HG02798 (cell line): ENCODE measurements at regions not wholly inside any gene's neighbourhood (a gene's known extent, or its start where the extent isn't known, plus 50 kb on each side); places are given as distances from the start of the nearest gene placed in this dataset.
"Not testable (repeated sequence)": the region's sequence is repeated elsewhere in the genome, so short reads cannot be mapped to it uniquely, and the experiment has no call there.

Experiments
- ATAC-seq: cut with Tn5 transposase; IDR thresholded peaks from one replicate; pipeline ENCODE4 v1.9.1; 2021; ENCODE audit warnings: mild to moderate bottlenecking; ENCODE audit not compliant: unreplicated experiment, poor library complexity

- ATAC-seq, result no peak
These were observed 339.0 kb upstream of the SULF2 start for GRCh38 chr20:48124181-48124782.

DNA sequence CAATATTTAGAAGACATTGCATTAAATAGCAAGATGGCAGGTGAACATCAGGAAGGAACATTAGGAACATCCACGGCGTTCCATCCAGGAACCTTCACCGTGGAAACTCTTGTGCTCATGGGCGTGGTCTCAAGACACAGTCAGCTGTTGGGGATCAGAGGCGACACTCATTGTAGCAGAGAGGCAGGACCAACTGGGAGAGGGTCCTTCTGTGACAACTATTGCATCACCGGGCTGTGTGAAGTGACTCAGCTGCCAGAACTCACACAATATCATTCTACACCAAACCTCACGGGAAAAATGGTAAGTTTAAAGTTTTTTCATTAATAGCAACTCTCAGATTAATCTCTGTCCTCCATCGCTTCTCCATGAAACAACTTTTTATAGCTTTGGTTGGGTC is 334.8 kb upstream of the SULF2 start:
- ATAC-seq, result no peak

DNA sequence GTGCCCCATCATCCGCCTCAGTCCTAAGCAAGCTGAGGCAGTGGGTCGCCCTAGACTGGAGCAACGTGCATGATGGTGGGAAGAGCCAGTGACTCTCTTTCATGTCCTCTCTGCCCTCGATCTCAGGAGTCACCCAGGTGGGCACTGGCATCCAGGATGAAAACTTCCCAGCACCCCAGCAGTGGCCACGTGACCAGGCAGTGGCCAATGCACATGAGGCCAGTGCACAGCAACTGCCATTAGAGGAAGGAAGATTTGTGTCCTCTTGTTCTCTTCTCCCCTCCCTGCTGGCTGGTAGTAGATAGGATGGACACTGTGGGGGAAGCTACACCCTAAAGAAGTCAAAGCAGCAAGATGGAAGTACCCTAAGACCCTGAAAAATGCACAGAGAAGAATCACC is 334.1 kb upstream of the SULF2 start:
- not testable (repeated sequence) for ATAC-seq

- no peak for ATAC-seq
These were observed 330.2 kb upstream of the SULF2 start for GRCh38 chr20:48115502-48115901.

DNA sequence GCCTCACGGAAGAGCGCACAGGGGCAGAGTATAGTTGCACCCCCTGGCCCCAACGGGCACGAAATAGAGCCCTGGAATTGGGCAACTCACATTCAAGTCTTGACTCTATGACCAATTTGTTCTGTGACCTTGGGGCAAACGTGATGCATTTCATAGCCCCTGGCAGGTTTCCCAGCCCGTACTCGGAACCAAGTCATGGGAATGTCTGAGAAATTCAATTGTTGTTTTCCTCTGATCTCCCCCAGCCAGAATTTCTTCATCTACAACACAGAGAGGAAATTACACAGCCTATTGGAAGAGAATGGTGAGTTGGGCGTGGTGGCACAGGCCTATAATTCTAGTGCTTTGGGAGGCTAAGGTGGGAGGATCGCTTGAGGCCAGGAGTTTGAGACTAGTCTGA is 322.3 kb upstream of the SULF2 start:
- ATAC-seq, result no peak

DNA sequence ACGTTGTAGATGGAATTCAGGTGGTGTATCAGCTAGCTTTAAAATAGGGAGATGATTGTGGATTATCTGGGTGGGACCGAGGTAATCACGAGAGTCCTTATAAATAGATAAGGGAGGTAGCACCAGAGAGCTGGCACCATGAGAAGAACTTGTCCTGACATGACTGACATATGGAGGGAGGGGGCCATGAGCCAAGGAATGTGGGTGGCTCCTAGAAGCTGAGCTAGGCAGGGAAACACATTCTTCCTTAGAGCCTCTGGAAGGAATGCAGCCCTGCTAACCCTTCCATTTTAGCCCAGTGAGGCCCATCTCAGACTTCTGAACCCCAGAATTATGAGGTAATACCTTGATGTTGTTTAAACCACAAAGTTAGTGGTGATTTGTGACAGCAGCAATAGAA is 321.1 kb upstream of the SULF2 start:
- ATAC-seq, result no peak

GRCh38 chr20:48105526-48105925 is 320.2 kb upstream of the SULF2 start:
- ATAC-seq, result no peak

DNA sequence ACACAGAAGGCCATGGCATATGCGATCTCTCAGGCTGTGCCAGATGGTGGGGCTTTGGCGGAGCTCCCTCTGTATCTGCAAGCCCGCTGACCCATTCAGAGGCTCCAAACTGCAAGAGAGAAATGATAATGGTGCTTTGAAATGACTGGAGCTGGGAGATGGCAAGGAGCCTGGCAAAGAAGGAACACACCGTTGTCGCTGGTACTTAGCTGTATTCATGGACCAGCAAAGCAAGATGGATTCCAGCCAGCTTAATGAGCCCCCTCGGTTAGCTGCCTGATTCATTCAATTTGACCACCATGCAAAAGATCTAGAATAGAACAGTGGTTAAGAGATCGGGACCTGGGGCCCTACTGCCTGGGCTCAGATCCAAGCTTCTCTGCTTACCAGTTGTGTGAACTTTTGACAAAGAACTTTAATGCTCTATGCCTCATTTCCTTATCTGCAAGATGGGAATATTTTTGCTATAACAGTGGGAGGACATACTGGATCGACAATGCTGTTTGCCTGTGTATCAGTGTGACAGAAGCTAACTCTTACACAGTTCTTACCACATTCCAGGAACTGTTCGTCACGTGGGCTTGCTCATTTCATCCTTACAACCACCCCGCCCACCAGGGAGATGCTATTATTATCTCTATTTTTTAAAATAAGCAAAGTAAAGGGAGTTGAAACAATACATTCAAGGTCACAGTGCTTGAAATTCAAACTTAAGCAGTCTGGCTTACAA is 317.8 kb upstream of the SULF2 start:
- ATAC-seq, result no peak

- ATAC-seq, result no peak
These were observed 317.0 kb upstream of the SULF2 start for GRCh38 chr20:48102076-48102787.

DNA sequence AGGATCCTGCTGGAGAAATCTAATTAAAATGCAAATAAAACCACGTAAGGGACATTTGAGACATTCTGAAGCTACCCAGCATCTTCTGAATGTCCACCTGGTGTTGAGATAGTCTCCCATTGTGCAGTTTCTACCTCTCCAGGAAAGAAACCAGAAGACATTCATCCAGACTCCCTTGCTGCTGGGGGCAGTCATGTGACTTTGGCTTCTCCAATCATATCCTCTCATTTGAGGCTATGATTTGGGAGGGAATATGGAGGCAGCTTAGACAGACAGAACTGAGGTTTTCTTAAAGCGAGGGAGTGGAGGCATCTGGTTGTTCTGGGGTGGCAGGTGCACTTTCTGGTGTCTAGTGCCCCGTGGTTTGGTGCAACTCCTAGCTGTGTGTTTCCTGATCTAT is 315.2 kb upstream of the SULF2 start:
- no peak for ATAC-seq

DNA sequence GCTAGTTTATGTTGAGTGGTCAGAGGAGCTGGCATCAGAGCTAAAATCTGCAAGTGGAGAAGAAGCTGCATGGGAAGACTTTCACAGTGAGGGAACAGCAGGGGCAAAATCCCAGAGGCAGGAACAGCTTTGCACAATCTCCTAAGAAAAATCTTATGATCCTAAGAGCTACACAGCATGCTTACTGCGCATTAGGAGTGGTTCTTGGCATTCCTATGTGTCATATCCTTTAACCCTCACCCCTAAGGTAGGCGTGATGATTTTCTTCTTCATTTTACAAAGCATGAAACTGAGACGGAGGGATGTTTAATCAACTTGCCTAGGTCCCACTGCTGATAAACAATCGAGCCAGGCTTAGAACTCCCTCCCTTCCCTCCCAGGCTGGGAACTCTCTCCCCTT is 313.6 kb upstream of the SULF2 start:
- no peak for ATAC-seq

DNA sequence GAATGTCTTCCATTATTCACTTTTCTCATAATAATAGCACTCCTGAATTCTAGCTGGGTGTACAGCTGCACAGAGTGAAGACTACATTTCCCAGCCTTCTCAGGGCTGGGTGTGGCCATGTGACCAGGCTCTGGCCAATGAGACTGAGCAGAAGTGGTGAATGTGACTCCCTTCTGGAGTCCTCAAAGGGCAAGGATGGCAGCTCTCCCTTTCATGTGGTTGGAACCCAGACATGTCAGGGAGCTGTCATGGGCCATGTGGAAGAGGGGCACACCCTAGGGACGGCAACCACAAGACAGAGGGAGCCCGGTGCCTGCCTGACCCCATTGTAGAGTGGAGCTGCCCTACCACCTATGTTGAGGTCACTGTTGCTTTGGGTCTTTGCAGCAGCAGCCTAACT is 312.8 kb upstream of the SULF2 start:
- no peak for ATAC-seq

GRCh38 chr20:48096957-48097890 is 311.9 kb upstream of the SULF2 start:
- no peak for ATAC-seq

DNA sequence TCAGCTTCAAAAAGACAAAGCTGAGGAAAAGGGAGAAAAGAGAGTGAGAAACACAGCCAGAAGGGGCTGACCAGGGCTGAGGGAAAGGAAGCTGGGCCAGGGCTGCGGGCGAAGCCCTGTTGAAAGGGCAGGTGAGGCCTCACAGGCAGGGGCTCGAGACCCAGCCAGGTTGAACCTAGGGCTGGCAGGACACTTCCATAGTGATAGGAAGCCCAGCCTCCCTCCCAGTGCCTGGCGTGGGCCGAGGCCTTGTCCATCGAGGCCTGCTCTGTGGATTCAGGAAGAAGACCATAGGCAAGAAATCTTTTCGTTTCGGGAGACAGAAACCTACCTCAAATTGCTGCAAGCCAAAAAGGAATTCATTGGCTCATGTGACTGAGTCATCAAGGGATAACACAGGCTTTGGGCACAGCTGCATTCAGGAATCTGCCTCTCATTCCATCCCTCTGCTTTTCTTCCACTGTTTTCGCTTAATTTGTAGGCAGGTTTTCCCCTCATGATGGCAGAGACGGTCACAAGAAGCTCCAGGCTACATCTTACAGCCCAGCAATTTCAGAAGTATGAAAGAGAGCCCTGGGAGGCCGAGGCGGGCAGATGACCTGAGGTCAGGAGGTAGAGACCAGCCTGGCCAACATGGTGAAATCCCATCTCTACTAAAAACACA is 311.1 kb upstream of the SULF2 start:
- no peak for ATAC-seq

DNA sequence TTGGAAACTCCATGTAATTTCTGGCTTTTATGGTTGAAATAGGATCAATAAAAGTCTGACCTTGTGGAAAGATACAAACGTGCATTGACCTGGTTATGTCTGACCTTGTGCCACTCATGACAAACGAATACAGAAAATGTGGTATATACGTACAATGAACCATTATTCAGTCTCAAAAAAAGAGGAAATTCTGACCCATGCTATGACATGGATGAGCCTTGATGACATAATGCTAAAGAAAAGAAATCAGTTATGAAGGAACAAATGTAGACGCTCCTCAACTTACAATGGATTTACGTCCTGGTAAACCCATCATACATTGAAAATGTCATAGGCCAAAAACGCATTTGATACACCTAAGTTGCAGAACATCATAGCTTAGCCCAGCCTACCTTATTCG is 309.7 kb upstream of the SULF2 start:
- ATAC-seq, result no peak

- ATAC-seq, result no peak
These were observed 309.0 kb upstream of the SULF2 start for GRCh38 chr20:48094196-48094749.

DNA sequence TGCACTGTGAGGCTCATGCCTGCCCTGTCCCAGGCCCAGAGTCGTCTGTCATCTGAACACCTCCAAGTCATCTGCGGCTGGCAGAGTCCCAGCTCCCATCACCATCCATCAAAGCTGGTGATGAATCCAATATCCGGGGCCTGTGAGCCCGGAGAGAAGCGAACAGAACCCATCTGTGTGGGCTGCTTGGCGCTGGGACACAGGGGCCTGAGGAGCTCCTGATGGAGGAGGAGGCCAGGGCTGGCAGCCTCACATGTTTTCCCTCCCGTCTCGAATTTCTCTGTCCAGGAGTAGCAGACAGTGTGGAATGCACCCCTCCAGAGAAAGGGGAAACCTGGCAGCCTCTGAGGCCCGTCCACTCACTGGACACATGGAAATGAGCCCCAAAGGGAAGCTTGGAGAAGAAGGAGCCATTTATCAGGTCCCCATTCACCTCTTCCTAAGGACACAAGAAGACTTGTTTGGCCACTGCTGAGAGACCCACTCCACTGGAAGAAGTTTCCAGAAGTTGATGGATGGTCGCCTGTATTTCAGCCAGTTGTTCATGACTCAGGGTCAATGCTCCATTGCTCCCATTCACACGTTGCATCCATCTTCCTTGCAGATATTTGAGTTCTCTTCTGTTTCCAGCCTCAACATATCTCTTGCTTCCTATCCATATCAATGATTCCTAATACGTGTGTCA is 307.5 kb upstream of the SULF2 start:
- ATAC-seq, result no peak

- no peak for ATAC-seq
These were observed 305.5 kb upstream of the SULF2 start for GRCh38 chr20:48090784-48091183.

DNA sequence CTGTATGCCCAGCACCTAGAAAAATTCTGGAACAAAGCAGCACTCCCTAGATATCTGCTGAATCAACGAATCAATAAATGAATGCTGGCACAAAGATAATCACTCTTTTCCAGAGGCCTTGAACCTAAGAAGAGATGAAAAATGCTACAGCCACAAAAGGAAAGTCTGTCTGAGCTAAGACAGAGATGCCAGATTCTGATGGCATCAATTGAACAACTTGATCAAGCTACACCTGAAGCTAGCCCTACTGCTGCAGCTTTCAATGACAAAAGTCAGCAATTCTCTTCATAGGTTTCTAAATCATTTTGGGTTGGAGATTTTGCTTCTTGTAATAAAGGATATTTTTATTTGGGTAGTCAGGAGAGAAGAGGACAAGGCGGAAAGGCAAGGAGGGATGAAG is 305.0 kb upstream of the SULF2 start:
- ATAC-seq, result no peak
